A549 (cell line): ENCODE measurements at regions not wholly inside any gene's neighbourhood (a gene's known extent, or its start where the extent isn't known, plus 50 kb on each side); places are given as distances from the start of the nearest gene placed in this dataset.

Experiments
- ATAC-seq, 2 experiments: fragments of 200-7000 bp in 1 of 2; fragments of >200 bp in 1 of 2; cut with Nextera tagmentation in 1 of 2; cut with Tn5 transposase in 1 of 2; 3 replicates each; pipeline versions ENCODE4 v1.8.0 to v1.9.1; 2018 to 2020; ENCODE audit warnings: mild to moderate bottlenecking in 1 of 2, moderate library complexity in 1 of 2
- CTCF ChIA-PET: fragments of 300-600 bp; sonication (Branson Sonifier 250); formaldehyde crosslinking; extraction: SDS; loops from one replicate; lab custom pipeline; 2021; ENCODE audit warnings: antibody characterized with exemption, inconsistent platforms; lab: Yijun Ruan, JAX
- POLR2A ChIA-PET: fragments of 350-600 bp; formaldehyde crosslinking; extraction: SDS; loops from one replicate; lab custom pipeline; 2021; ENCODE audit warnings: antibody characterized with exemption, inconsistent platforms; lab: Yijun Ruan, JAX
- DNase-seq, 2 experiments: peaks; one replicate each; pipeline versions ENCODE4 v3.0.0 to v3.0.0-alpha.2; 2011 to 2016; ENCODE audit warnings: low read depth in 1 of 2, low spot score in 1 of 2
- FAIRE-seq: peaks from 2 replicates; lab custom pipeline; 2011; peaks lifted over from hg19 to GRCh38; lab: Jason Lieb, UNC
- H3K27ac ChIP-seq, 2 experiments: fragments of >200 bp; sonication (Bioruptor Twin); formaldehyde crosslinking; 3 replicates each; pipeline ENCODE4 v1.5.1; 2016 to 2017
- H3K4me1 ChIP-seq: fragments of >200 bp; sonication (Bioruptor Twin); formaldehyde crosslinking; 3 replicates; pipeline ENCODE4 v1.6.1; 2016
- H3K4me2 ChIP-seq: fragments of >200 bp; sonication (Bioruptor Twin); formaldehyde crosslinking; 3 replicates; pipeline ENCODE4 v1.6.1; 2016
- H3K4me3 ChIP-seq: fragments of >200 bp; sonication (Bioruptor Twin); formaldehyde crosslinking; 3 replicates; pipeline ENCODE4 v1.5.1; 2016
- H3K9me3 ChIP-seq: fragments of >200 bp; sonication (Bioruptor Twin); formaldehyde crosslinking; 3 replicates; pipeline ENCODE4 v1.6.1; 2016
- CBX2 ChIP-seq: fragments of 200-600 bp; sonication (generic); IDR thresholded peaks from 2 replicates; pipeline ENCODE4 v1.6.1; 2016; ENCODE audit warnings: low read depth, mild to moderate bottlenecking, borderline replicate concordance
- CEBPB ChIP-seq, 2 experiments: fragments of >200 bp in 1 of 2; sonication (Bioruptor Twin) in 1 of 2; formaldehyde crosslinking in 1 of 2; IDR thresholded peaks; 2 replicates each; pipeline ENCODE4 v1.6.1; 2012 to 2016
- CHD4 ChIP-seq: fragments of 200-600 bp; sonication (generic); IDR thresholded peaks from 2 replicates; pipeline ENCODE4 v1.6.1; 2016; ENCODE audit warnings: antibody characterized with exemption, mild to moderate bottlenecking, borderline replicate concordance
- EP300 ChIP-seq, 2 experiments: fragments of >200 bp; sonication (Bioruptor Twin); formaldehyde crosslinking; IDR thresholded peaks; 2 replicates in 1 of 2; 3 replicates in 1 of 2; pipeline ENCODE4 v1.6.1; 2016 to 2017
- FOSL2 ChIP-seq, 2 experiments: fragments of 450-650 bp in 1 of 2; fragments of >200 bp in 1 of 2; sonication (Bioruptor Twin) in 1 of 2; formaldehyde crosslinking; IDR thresholded peaks; 2 replicates each; pipeline versions ENCODE4 v1.5.0 to v1.6.1; 2016 to 2020; ENCODE audit warnings: mild to moderate bottlenecking in 1 of 2, moderate library complexity in 1 of 2
- GATA3 ChIP-seq: IDR thresholded peaks from 2 replicates; pipeline ENCODE4 v1.6.1; 2012; ENCODE audit warnings: borderline replicate concordance
- HES2 ChIP-seq: fragments of >200 bp; sonication (Bioruptor Twin); formaldehyde crosslinking; IDR thresholded peaks from 2 replicates; pipeline ENCODE4 v1.6.1; 2016
- HEYL ChIP-seq: fragments of 250-450 bp; sonication (Bioruptor Pico); IDR thresholded peaks from 2 replicates; pipeline ENCODE4 v1.8.0; 2021; ENCODE audit warnings: mild to moderate bottlenecking, moderate library complexity
- HMGXB4 ChIP-seq: fragments of 250-450 bp; sonication (Bioruptor Pico); IDR thresholded peaks from 2 replicates; pipeline ENCODE4 v1.5.0; 2021; ENCODE audit warnings: mild to moderate bottlenecking, moderate library complexity, borderline replicate concordance
- HOXB13 ChIP-seq: fragments of 250-450 bp; sonication (Bioruptor Pico); IDR thresholded peaks from 2 replicates; pipeline ENCODE4 v1.5.0; 2020; ENCODE audit warnings: low read depth, mild to moderate bottlenecking, moderate library complexity
- HOXB5 ChIP-seq: fragments of 250-450 bp; sonication (Bioruptor Pico); IDR thresholded peaks from 2 replicates; pipeline ENCODE4 v1.5.0; 2020; ENCODE audit warnings: mild to moderate bottlenecking, moderate library complexity
- JUN ChIP-seq, 2 experiments: fragments of >200 bp; sonication (Bioruptor Twin); formaldehyde crosslinking; IDR thresholded peaks; 2 replicates in 1 of 2; 3 replicates in 1 of 2; pipeline ENCODE4 v1.6.1; 2016 to 2017
- JUNB ChIP-seq: fragments of >200 bp; sonication (Bioruptor Twin); formaldehyde crosslinking; IDR thresholded peaks from 2 replicates; pipeline ENCODE4 v1.6.1; 2016
- KDM5A ChIP-seq: fragments of 200-600 bp; sonication (generic); IDR thresholded peaks from 2 replicates; pipeline ENCODE4 v1.6.1; 2016; ENCODE audit warnings: antibody characterized with exemption, mild to moderate bottlenecking
- MAFK ChIP-seq: fragments of 450-650 bp; IDR thresholded peaks from 2 replicates; pipeline ENCODE4 v1.6.1; 2014; ENCODE audit not compliant: partially characterized antibody
- MAX ChIP-seq: IDR thresholded peaks from 2 replicates; pipeline ENCODE4 v1.6.1; 2012
- MYC ChIP-seq: IDR thresholded peaks from 2 replicates; pipeline ENCODE4 v1.6.1; 2012; ENCODE audit warnings: mild to moderate bottlenecking, inconsistent platforms, low read length, improper control_type of control experiment, borderline replicate concordance
- NPAS2 ChIP-seq: fragments of 250-450 bp; sonication (Bioruptor Pico); IDR thresholded peaks from 2 replicates; pipeline ENCODE4 v1.8.0; 2022; ENCODE audit warnings: mild to moderate bottlenecking, moderate library complexity, borderline replicate concordance
- NR3C1 ChIP-seq: fragments of >200 bp; sonication (Bioruptor Twin); formaldehyde crosslinking; IDR thresholded peaks from 3 replicates; pipeline ENCODE4 v1.6.1; 2017
- PBX3 ChIP-seq: IDR thresholded peaks from 2 replicates; pipeline ENCODE4 v1.6.1; 2012
- POLR2A ChIP-seq: IDR thresholded peaks from 2 replicates; pipeline ENCODE4 v1.6.1; 2012; ENCODE audit warnings: mild to moderate bottlenecking, low read length
- POLR2AphosphoS2 ChIP-seq: conservative IDR thresholded peaks from 2 replicates; pipeline ENCODE4 v1.6.1; 2012; ENCODE audit warnings: low read length, improper control_type of control experiment, inconsistent platforms
- RAD21 ChIP-seq, 2 experiments: fragments of >200 bp in 1 of 2; sonication (Bioruptor Twin) in 1 of 2; formaldehyde crosslinking in 1 of 2; IDR thresholded peaks in 1 of 2; conservative IDR thresholded peaks in 1 of 2; 2 replicates in 1 of 2; 3 replicates in 1 of 2; pipeline ENCODE4 v1.6.1; 2012 to 2018; ENCODE audit warnings: inconsistent platforms in 1 of 2
- RARB ChIP-seq: fragments of 250-450 bp; sonication (Bioruptor Pico); IDR thresholded peaks from 2 replicates; pipeline ENCODE4 v1.8.0; 2021; ENCODE audit warnings: mild to moderate bottlenecking, moderate library complexity
- RNF2 ChIP-seq: fragments of 200-600 bp; sonication (generic); IDR thresholded peaks from 2 replicates; pipeline ENCODE4 v1.6.1; 2016; ENCODE audit warnings: low read depth, mild to moderate bottlenecking, antibody characterized with exemption, moderate library complexity, borderline replicate concordance
- TFCP2L1 ChIP-seq: fragments of 250-450 bp; sonication (Bioruptor Pico); IDR thresholded peaks from 2 replicates; pipeline ENCODE4 v1.5.0; 2021; ENCODE audit warnings: mild to moderate bottlenecking
- USF2 ChIP-seq: fragments of 450-650 bp; IDR thresholded peaks from 2 replicates; pipeline ENCODE4 v1.6.1; 2014; ENCODE audit warnings: antibody characterized with exemption
- ZC3H11A ChIP-seq: fragments of 450-650 bp; IDR thresholded peaks from 2 replicates; pipeline ENCODE4 v1.6.1; 2014; ENCODE audit warnings: antibody characterized with exemption, mild to moderate bottlenecking
- ZFP36 ChIP-seq: fragments of 450-650 bp; IDR thresholded peaks from 2 replicates; pipeline ENCODE4 v1.6.1; 2014; ENCODE audit warnings: borderline replicate concordance; ENCODE audit not compliant: partially characterized antibody
- ZNF302 ChIP-seq: fragments of 250-450 bp; sonication (Bioruptor Pico); IDR thresholded peaks from 2 replicates; pipeline ENCODE4 v1.9.0; 2021; ENCODE audit warnings: inconsistent platforms, mild to moderate bottlenecking, moderate library complexity
- WGBS: methylation state at CpG from one replicate; pipeline ENCODE4 v1.1.6; 2017; ENCODE audit errors: missing lambda C conversion rate; 5-methylcytosine and 5-hydroxymethylcytosine counted together

- FAIRE-seq (no peak), ATAC-seq (no peak), DNase-seq (no peak)
- TF ChIP-seq JUN (IDR thresholded peaks at IDR 0.05) (no peak), RNF2 (no peak), ZNF302 (CRISPR knock-in tag) (no peak), HMGXB4 (CRISPR knock-in tag) (no peak), CEBPB (IDR thresholded peaks at IDR 0.05) (no peak), MAX (no peak), POLR2A (no peak), RARB (CRISPR knock-in tag) (no peak), HES2 (no peak), MYC (no peak), NR3C1 (no peak), CBX2 (no peak), MAFK (no peak), TFCP2L1 (CRISPR knock-in tag) (no peak), FOSL2 (IDR thresholded peaks at IDR 0.05) (no peak), FOSL2 (CRISPR knock-in tag; IDR thresholded peaks at IDR 0.05) (no peak), HOXB5 (no peak), JUNB (no peak), EP300 (IDR thresholded peaks at IDR 0.05) (no peak)
- no peak overlapping the region for H3K27ac ChIP-seq
- ChIA-PET POLR2A (no interaction called here), CTCF (no interaction called here)
- H3K4me2 ChIP-seq = no peak overlapping the region
- H3K4me1 ChIP-seq = no peaks in the 10 kb centered on the region
- peaks cover 14% of the 10 kb centered on the region; the same call in 2 of the 3 replicates for H3K9me3 ChIP-seq
- H3K4me3 ChIP-seq = no peak overlapping the region
- WGBS = 32% methylated on average over 1 of the region's 1 CpG
Observed at GRCh38 chr13:43992211-43992610, 112.5 kb downstream of the LACC1 start.

GRCh38 chr13:43994999-43995859, 115.5 kb downstream of the LACC1 start:
- FAIRE-seq = no peak
- POLR2A ChIA-PET = no interaction called here
- Histone ChIP-seq H3K4me2 (no peak overlapping the region), H3K27ac (no peak overlapping the region)
- TF ChIP-seq HEYL (CRISPR knock-in tag) (no peak), KDM5A (no peak), NPAS2 (CRISPR knock-in tag) (no peak), CEBPB (IDR thresholded peaks at IDR 0.05) (no peak), ZFP36 (no peak), JUNB (no peak), HOXB13 (no peak), CHD4 (no peak), EP300 (IDR thresholded peaks at IDR 0.05) (no peak), USF2 (no peak), RAD21 (conservative IDR thresholded peaks at IDR 0.05 in 1 of 2, IDR thresholded peaks at IDR 0.05 in 1 of 2) (no peak), MYC (no peak), PBX3 (no peak), POLR2AphosphoS2 (no peak), ZC3H11A (no peak), HMGXB4 (CRISPR knock-in tag) (no peak), GATA3 (no peak)
- TF ChIP-seq, all 56 proteins: peak for 0
- DNase-seq = no peak
- H3K9me3 ChIP-seq = peaks cover 14% of the 10 kb centered on the region; the same call in 2 of the 3 replicates
- 71% methylated on average over 7 of the region's 7 CpGs for WGBS
- CTCF ChIA-PET = no interaction called here
- H3K4me1 ChIP-seq = no peaks in the 10 kb centered on the region
- no peak for ATAC-seq
- H3K4me3 ChIP-seq = no peak overlapping the region
